ENCODE measurements at regions not wholly inside any gene's neighbourhood (a gene's known extent, or its start where the extent isn't known, plus 50 kb on each side); places are given as distances from the start of the nearest gene placed in this dataset.

DNA sequence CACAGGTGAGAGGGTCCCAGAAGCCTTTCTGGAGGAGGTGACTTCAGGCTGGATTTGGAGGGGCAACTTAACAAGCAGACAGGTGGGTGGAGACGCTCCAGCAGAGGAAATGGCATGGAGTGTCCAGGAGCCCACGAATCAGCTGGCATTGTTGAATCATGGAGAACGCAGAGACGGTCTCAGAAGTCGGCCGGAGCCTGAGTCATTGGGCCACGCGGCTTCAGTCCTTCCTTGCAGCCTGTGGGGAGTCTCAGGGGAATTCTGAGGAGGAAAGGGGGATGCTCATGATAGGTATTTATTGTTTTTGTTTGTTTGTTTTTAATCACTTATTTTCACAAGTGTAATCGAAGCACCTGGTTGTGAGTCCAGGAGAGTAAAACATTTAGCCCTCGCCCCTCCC, 184.6 kb upstream of the HDAC4 start:
- TF ChIP-seq, protein P1, sequence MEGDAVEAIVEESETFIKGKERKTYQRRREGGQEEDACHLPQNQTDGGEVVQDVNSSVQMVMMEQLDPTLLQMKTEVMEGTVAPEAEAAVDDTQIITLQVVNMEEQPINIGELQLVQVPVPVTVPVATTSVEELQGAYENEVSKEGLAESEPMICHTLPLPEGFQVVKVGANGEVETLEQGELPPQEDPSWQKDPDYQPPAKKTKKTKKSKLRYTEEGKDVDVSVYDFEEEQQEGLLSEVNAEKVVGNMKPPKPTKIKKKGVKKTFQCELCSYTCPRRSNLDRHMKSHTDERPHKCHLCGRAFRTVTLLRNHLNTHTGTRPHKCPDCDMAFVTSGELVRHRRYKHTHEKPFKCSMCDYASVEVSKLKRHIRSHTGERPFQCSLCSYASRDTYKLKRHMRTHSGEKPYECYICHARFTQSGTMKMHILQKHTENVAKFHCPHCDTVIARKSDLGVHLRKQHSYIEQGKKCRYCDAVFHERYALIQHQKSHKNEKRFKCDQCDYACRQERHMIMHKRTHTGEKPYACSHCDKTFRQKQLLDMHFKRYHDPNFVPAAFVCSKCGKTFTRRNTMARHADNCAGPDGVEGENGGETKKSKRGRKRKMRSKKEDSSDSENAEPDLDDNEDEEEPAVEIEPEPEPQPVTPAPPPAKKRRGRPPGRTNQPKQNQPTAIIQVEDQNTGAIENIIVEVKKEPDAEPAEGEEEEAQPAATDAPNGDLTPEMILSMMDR (IDR thresholded peaks at IDR 0.05): no peak
- TF ChIP-seq POLR2A (IDR thresholded peaks at IDR 0.05): no peak
